ENCODE measurements at regions not wholly inside any gene's neighbourhood (a gene's known extent, or its start where the extent isn't known, plus 50 kb on each side); places are given as distances from the start of the nearest gene placed in this dataset.

DNA sequence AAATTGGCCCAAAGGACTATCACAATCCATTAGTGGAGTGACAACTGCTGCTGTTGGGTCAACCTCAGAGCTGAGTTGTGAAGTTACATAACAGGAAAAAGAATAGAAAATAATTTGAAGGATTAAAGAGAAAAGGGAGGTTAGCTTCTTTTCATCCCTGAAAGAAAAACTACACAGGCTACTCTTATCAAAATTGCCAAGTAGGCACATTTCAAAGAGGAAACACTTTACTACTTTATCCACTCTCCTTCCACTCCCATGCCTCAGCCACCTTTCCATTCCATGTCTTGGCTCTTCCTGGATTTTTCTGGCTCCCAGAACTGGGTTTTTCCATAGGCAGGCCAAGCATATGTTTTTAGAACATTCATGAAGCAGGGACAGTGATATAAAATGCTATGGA, 384.0 kb upstream of the RORA start:
- Mint-ChIP-seq H3K4me3 (no peak overlapping the region), H3K36me3 (peaks cover 0 to 3% of the 10 kb centered on the region in 2 donors), H3K9me3 (peaks cover 18 to 21% of the 10 kb centered on the region in 2 donors), H3K4me1 (no peaks in the 10 kb centered on the region), H3K27me3 (peaks cover 0 to 6% of the 10 kb centered on the region in 2 donors), H3K27ac (no peak overlapping the region)
- DNase-seq (no peak), ATAC-seq (replicated peaks) (no peak)

DNA sequence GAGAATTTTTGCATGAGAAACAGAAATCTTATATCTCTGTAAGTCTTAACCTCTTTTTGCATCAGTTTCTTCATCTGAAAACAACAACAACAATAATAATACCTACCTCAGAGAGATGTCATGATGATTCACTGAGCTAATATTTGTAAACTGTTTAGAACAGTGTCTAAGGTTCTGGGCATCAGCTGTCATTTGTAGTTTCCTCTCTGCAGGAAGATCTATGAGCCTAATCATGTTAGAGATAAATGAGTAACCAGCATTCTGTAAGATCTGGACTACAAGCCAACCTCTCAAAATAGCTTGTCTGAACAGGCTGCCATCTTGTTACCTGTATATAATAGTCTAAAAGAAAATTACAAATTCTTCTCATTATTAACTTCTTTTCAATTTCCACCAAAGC, 383.0 kb upstream of the RORA start:
- Mint-ChIP-seq H3K4me3 (no peak overlapping the region), H3K27me3 (peaks cover 0 to 6% of the 10 kb centered on the region in 2 donors), H3K27ac (no peak overlapping the region), H3K36me3 (peaks cover 0 to 3% of the 10 kb centered on the region in 2 donors), H3K9me3 (peaks cover 12 to 13% of the 10 kb centered on the region in 2 donors), H3K4me1 (no peaks in the 10 kb centered on the region)
- DNase-seq (no peak), ATAC-seq (replicated peaks) (no peak)

DNA sequence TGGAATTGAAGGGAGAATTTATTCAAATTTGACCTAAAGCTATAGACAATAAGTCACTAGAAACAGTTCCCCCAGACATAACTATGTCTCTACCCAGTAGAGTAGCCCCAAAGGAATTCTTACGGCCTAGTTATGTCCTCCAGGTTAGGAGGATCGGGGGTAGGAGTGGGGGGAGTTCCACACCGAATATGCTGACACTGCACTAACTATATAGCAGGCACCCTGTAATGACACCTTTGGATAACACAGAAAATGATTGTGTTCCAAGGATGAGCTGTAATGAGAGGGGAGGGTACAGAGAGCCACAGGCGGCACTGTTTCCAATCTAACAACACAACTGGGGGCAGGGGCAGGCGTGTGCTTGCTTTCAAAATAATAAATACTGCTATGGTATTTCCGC, 376.2 kb upstream of the RORA start:
- peaks cover 0 to 3% of the 10 kb centered on the region in 2 donors for H3K9me3 Mint-ChIP-seq
- H3K36me3 Mint-ChIP-seq, result no peaks in the 10 kb centered on the region
- H3K27me3 Mint-ChIP-seq, result peaks cover 5 to 12% of the 10 kb centered on the region in 2 donors
- H3K4me3 Mint-ChIP-seq, result no peak overlapping the region
- no peak overlapping the region for H3K27ac Mint-ChIP-seq
- no peaks in the 10 kb centered on the region for H3K4me1 Mint-ChIP-seq
- DNase-seq (no peak), ATAC-seq (replicated peaks) (no peak)

DNA sequence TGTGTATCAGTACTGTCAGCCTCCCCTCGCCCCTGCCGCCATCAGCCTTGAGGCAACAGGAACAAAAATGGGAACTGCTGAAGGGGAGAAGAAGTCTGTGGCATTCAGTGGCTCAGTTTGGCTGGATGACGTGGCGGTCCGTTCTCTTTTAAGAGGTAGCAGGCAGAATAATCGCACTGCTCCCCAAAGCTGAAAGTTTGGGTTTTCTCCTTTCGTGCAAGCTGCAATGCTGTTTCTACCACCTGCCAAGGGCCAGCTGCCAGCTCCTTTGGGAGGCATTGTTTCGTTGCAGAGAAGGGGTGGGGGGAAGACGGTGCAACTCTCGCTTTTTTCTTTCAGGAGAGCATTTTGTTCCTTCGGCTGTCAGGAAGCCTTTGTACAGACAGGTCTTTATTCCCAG, 369.6 kb upstream of the RORA start:
- no peaks in the 10 kb centered on the region for H3K27me3 Mint-ChIP-seq
- ATAC-seq (replicated peaks), result no peak
- peaks cover 4 to 10% of the 10 kb centered on the region in 2 donors for H3K9me3 Mint-ChIP-seq
- H3K27ac Mint-ChIP-seq, result no peak overlapping the region
- no peak overlapping the region for H3K4me3 Mint-ChIP-seq
- H3K4me1 Mint-ChIP-seq, result no peaks in the 10 kb centered on the region
- H3K36me3 Mint-ChIP-seq, result no peaks in the 10 kb centered on the region
- no peak for DNase-seq

DNA sequence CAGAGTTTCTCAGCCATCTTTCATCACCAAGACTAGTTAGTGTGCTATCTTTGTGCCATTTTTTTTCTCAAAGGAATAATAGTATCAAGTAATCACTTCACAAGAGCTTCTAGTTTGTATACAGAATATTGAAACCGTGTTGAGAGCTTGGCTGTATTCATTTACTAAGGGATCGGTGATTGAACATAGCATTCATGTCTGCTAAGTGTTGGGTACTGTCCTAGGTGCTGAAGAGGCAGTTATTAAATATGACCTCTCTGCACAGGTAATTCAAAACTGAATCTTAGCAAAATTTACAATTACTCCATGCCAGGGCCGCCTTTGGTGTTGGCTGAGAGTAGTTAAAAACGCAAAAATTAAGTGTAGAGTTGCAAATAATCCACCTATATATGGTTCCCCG, 355.3 kb upstream of the RORA start:
- Mint-ChIP-seq H3K9me3 (peaks cover 0 to 4% of the 10 kb centered on the region in 2 donors), H3K4me1 (no peaks in the 10 kb centered on the region), H3K27ac (no peak overlapping the region), H3K27me3 (no peaks in the 10 kb centered on the region), H3K4me3 (no peak overlapping the region), H3K36me3 (no peaks in the 10 kb centered on the region)
- DNase-seq (no peak), ATAC-seq (replicated peaks) (no peak)

DNA sequence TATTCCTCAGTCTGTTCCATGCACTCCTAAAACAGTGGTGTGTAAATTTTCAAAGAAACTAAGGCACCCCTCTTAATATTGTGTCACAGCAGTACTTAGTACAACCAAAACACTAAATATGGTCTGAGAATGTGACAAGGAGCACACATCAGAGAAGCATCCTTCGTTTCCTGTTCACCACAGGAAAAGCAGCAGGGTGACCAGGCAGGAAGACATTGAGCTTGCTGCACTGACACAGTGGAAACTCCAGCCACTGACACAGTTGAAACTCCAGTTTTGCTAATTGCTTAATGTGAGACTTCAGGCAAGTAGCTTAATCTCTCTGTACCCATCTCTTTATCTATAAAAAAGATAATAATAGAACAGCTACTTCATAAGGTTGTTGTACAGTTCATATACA, 353.0 kb upstream of the RORA start:
- H3K4me1 Mint-ChIP-seq, result no peaks in the 10 kb centered on the region
- no peaks in the 10 kb centered on the region for H3K36me3 Mint-ChIP-seq
- H3K9me3 Mint-ChIP-seq, result peaks cover 0 to 4% of the 10 kb centered on the region in 2 donors
- H3K27me3 Mint-ChIP-seq, result no peaks in the 10 kb centered on the region
- H3K4me3 Mint-ChIP-seq, result no peak overlapping the region
- no peak overlapping the region for H3K27ac Mint-ChIP-seq
- ATAC-seq (replicated peaks) (no peak), DNase-seq (no peak)

DNA sequence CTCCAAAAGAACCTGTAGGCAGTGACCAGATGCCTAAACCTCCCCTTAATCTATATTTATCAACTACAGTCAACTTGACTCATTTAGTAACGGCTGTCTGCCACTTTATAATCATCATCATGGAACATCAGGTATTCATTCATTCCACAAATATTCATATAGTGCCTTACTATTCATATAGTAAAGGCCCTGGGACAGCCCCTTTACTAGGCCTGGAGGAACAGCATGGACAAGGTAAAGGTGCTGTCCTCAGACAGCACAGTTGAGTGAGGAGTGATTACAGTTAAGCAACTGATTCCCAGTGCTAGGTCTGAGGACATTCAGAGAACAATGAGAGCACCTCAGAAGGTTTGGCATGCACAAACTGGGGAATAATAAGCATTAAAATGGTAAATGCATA, 346.5 kb upstream of the RORA start:
- Mint-ChIP-seq H3K9me3 (peaks cover 5 to 7% of the 10 kb centered on the region in 2 donors), H3K4me3 (no peak overlapping the region), H3K27ac (no peak overlapping the region), H3K4me1 (no peaks in the 10 kb centered on the region), H3K27me3 (no peaks in the 10 kb centered on the region), H3K36me3 (no peaks in the 10 kb centered on the region)
- ATAC-seq (replicated peaks) (peak in 1 of 2 donors; percentile 53), DNase-seq (no peak)

DNA sequence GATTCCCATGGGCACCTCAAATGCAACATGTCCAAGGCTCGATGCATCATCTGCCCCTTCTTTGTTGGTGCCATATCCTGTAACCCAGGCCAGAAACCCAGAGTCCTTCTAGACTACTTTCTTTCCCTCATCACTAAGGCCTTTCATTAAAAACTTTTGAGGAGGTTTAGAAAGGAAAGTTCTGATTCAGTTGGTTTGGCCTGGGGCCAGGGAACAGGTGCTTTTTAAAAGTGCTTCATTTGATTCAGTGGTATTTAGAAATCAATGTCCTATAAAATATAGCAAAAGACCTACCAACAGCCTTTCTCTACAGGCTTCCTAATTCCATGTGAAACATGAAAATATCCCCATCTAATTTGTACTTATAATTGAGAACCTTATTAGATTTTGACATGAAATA, 341.9 kb upstream of the RORA start:
- DNase-seq, result no peak
- Mint-ChIP-seq H3K27ac (no peak overlapping the region), H3K9me3 (peaks cover 0 to 2% of the 10 kb centered on the region in 2 donors), H3K27me3 (no peaks in the 10 kb centered on the region), H3K4me3 (no peak overlapping the region), H3K4me1 (no peaks in the 10 kb centered on the region), H3K36me3 (no peaks in the 10 kb centered on the region)
- ATAC-seq (replicated peaks), result no peak

DNA sequence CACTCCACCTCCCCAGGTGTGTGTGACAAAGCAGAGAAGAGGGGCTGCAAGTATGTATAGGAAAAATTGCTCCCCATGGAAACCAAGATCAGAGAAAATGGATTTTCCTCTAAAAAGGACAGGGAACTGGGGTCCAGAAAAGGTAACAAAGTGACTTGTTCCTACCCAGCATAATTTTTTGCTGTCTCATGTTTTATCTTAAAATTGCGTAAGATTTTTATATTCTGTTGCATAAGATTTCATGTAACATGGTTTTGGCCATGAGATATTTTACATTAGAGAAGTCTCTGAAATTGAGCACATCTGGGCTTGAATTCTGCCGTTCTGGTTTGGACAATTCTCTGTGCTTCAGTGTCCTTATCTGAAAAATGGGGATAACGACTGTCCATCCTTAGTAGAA, 335.7 kb upstream of the RORA start:
- H3K4me1 Mint-ChIP-seq, result no peaks in the 10 kb centered on the region
- H3K27me3 Mint-ChIP-seq, result no peaks in the 10 kb centered on the region
- DNase-seq, result no peak
- no peaks in the 10 kb centered on the region for H3K9me3 Mint-ChIP-seq
- H3K4me3 Mint-ChIP-seq, result no peak overlapping the region
- no peaks in the 10 kb centered on the region for H3K36me3 Mint-ChIP-seq
- no peak overlapping the region for H3K27ac Mint-ChIP-seq
- ATAC-seq (replicated peaks), result no peak

DNA sequence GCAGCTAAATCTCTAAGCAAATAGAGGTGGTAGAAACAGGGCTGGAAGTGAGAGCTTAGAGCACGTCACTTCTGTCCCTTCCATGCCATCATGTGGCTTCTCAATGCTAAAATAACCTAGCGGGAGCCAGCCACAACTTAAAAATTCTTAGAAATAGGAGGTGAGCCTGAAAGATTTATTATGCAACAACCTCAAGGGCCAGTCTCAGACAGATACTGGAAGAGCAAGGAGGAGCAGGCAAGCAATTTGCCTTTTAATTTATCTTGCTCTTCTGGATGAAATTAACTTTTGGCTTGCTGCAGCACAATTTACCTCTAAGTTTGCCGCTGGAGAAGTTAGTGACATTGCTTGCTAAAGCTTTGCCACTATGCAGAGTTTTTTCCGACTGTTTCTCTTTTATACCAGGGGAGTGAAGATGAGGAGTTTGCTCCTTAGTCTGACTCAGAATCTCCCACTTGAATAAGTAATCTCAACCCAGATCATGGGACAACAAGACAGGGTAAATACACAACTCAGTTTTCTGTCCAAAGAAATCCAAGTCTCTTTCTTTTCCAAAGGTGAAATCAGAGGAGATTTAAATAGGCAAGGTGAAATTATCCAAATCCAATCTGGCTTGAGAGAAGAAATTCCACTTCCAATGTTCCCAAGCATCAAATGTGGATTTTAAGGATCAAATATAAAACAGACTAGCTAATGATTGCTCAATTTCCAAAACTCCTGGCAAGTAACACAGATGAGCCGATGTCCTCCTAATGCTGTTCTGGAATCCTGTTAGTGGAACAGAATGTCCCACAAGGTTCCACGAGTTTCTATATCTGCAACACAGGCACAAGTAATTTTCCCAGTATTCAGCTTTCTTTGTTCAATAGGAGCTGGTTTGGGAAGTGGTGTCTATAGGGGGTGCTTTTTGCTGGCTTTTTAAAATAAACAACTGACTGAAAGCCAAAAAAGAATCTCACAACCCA, 329.4 kb upstream of the RORA start:
- Mint-ChIP-seq H3K36me3 (no peaks in the 10 kb centered on the region), H3K4me1 (no peaks in the 10 kb centered on the region), H3K27ac (no peak overlapping the region), H3K27me3 (no peaks in the 10 kb centered on the region), H3K9me3 (no peaks in the 10 kb centered on the region), H3K4me3 (no peak overlapping the region)
- DNase-seq (no peak), ATAC-seq (replicated peaks) (no peak)

DNA sequence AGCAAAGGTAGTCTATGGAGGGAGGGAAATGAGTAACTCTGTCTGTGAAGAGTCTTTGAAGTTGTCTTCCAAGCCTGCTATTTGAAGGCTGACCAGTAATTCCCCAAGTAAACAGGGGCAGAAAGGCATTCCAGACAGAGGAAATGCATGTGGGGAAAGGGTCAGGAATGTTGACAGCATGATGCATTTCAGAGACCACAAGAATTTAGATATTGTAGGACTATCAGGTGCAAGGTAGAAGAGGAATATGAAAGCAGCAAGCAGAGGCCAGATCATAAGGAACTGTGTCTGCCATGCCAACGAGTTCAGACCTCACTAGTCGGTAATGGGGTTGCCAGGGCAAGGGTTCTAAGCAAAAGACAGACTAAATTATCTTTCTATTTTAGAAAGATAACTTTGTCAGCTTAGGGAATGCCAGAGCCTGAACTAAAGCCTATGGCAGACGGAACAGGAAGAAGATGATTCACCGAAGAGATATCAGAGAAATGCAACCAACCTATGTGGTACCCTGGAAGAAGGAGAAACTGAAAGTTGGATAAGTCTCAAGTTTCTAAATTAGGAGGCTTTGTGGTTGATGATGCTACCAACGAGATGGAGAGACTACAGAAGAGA, 327.0 kb upstream of the RORA start:
- Mint-ChIP-seq H3K36me3 (no peaks in the 10 kb centered on the region), H3K4me3 (no peak overlapping the region), H3K9me3 (peaks cover 0 to 5% of the 10 kb centered on the region in 2 donors), H3K27me3 (no peaks in the 10 kb centered on the region), H3K4me1 (no peaks in the 10 kb centered on the region), H3K27ac (no peak overlapping the region)
- no peak for DNase-seq
- no peak for ATAC-seq (replicated peaks)

DNA sequence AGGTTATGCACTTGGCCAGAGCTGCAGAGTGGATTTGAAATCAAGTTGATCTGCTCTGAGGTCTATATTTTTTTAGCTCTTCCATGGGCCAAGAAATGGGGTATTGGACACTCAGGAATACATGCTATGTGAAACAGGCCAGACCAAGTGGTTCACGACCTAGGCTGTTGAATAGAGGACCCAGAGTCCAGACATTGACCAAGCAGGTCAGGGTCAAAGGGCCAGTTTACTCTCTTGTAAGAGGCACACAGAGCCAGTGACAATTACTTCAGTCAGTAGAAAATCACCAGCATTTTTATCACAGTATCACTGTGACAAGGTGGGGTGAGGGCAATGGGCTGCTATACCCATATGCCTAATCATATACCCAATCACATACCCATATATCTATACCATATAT, 320.6 kb upstream of the RORA start:
- Mint-ChIP-seq H3K36me3 (no peaks in the 10 kb centered on the region), H3K4me1 (no peaks in the 10 kb centered on the region)
- ATAC-seq (replicated peaks), result no peak

DNA sequence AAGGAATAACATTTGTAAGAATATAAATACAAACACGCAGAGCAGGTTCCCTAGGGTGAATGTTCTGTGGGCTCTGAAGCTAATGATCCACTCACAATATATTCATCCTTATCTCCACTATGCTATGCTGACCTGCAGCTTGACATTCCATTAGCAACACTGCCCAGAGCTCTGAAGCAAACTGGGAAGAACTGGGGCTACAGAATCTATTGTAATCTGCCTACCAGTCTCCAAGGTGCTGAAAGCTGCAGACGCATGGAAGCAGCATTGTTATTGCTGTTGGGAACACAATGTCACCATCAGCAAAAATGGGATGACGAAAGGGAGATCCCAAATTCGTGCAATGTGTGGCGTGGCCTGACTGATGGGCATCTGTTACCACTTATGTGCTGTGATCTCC, 316.7 kb upstream of the RORA start:
- Mint-ChIP-seq H3K27me3 (no peaks in the 10 kb centered on the region), H3K27ac (no peak overlapping the region), H3K4me3 (no peak overlapping the region), H3K9me3 (no peaks in the 10 kb centered on the region), H3K36me3 (no peaks in the 10 kb centered on the region), H3K4me1 (no peaks in the 10 kb centered on the region)
- DNase-seq (no peak), ATAC-seq (replicated peaks) (no peak)

More for the DNA sequence above, 320.6 kb upstream of the RORA start:
- no peak overlapping the region for H3K4me3 Mint-ChIP-seq
- H3K27me3 Mint-ChIP-seq, result no peaks in the 10 kb centered on the region
- H3K9me3 Mint-ChIP-seq, result peaks cover 0 to 5% of the 10 kb centered on the region in 2 donors
- DNase-seq, result no peak
- H3K27ac Mint-ChIP-seq, result no peak overlapping the region

DNA sequence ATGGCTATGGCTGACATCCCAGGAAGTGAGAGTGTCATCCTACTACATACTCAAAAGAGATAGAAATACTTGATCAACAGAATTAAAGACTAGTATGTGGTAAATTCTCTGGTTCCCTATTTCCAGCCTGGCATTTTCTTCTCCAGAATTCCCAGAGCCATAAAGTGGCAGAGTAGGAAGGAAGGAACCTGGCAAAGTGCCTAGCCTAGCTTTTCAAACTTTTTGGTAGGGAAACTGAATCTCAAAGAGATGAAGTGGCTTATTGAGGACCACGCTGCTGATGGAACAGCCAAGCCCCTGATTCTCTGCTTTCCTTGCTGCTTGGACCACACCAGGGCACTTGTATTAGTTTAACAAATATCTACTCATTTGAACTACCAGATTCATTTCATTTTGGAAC, 312.4 kb upstream of the RORA start:
- no peak for DNase-seq
- Mint-ChIP-seq H3K9me3 (no peaks in the 10 kb centered on the region), H3K4me1 (no peaks in the 10 kb centered on the region), H3K27ac (no peak overlapping the region), H3K27me3 (no peaks in the 10 kb centered on the region), H3K36me3 (no peaks in the 10 kb centered on the region), H3K4me3 (no peak overlapping the region)
- no peak for ATAC-seq (replicated peaks)

DNA sequence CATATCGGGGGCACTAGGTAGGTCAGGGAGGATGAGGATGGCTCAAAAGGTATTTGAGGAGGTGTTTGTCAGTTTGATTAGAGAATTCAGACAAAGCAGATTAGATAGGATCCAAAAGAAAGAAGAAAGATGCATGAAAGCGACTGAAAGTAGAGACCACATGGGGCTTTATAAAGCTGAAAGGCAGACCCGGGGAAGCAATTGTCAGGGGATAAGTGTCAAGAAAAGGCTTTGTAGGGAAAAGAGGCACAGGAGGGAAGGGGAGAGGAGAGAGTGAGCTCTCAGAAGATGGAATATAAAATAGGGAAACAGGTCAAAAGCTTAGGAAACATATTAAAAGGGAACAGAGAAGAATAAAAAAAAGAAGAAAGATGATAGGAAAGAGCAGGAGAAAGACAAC, 308.2 kb upstream of the RORA start:
- H3K4me1 Mint-ChIP-seq, result no peaks in the 10 kb centered on the region
- DNase-seq (no peak), ATAC-seq (replicated peaks) (no peak)
- no peak overlapping the region for H3K4me3 Mint-ChIP-seq
- H3K27ac Mint-ChIP-seq, result no peak overlapping the region
- no peaks in the 10 kb centered on the region for H3K9me3 Mint-ChIP-seq
- no peaks in the 10 kb centered on the region for H3K27me3 Mint-ChIP-seq
- no peaks in the 10 kb centered on the region for H3K36me3 Mint-ChIP-seq

All from stimulated activated naive B cell treated with anti-CD40 and anti-IgM and Interleukin-4, amounts not matched to agents 10 μg/mL and 1 μg/mL and 100 μg/mL, for 72 hours (primary cell).